ENCODE measurements at regions not wholly inside any gene's neighbourhood (a gene's known extent, or its start where the extent isn't known, plus 50 kb on each side); places are given as distances from the start of the nearest gene placed in this dataset.
"Not testable (repeated sequence)": the region's sequence is repeated elsewhere in the genome, so short reads cannot be mapped to it uniquely, and the experiment has no call there.

DNA sequence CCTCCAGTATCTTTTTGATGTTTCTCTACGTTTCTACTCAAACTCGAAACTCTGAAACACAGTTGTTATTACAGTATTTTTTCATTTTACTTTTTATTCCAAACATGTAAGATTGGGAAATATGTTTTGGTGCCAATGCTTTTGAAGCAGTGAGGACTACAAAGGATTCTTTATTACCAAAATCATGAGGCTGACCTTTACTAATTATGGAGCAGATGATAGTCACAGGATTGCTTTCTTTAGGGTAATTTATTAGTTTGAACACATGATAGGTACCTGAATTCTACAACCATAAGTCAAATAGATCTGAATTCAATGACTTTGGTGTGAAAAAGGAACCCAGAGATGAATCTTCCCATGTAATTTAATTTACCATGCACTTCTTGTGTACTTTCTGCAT is 2015.1 kb upstream of the C9orf72 start:
- DNase-seq (ENCODE audit: low spot score): no peak

DNA sequence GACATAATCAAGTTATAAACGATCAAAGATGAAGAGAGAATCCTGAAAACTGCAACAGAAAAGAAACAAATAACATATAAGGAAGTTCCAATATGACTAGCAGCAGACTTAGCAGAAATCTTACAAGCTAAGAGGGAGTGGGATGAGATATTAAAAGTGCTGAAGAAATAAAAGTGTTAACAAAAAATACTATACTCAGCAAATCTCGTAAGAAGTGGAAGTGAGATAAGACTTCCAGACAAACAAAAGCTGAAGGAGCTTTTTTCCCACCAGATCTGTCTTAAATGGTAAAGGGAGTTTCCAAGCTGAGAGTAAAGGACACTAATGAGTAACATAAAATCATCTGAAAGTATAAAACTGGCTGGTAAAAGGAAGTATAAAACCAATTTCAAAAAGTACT is 2036.0 kb upstream of the C9orf72 start:
- DNase-seq (ENCODE audit: low spot score): no peak

DNA sequence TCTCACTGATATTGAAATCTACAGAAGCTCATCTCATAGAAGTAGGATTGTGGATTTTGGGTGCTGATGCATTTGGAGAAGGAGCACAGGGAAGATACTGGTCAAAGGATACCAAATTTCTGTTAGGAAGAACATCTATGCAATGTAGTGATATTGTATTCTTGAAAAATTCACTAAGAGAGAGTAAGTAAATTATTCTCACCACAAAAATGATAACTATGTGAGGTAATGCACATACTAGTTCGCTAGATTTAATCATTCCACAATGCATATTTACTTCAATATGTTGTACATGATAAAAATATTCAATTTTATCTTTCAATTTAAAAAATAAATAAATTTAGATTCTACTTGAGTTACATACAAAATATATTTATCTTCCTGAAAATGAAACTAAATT is 2040.5 kb upstream of the C9orf72 start:
- no peak for DNase-seq (ENCODE audit: low spot score)

DNA sequence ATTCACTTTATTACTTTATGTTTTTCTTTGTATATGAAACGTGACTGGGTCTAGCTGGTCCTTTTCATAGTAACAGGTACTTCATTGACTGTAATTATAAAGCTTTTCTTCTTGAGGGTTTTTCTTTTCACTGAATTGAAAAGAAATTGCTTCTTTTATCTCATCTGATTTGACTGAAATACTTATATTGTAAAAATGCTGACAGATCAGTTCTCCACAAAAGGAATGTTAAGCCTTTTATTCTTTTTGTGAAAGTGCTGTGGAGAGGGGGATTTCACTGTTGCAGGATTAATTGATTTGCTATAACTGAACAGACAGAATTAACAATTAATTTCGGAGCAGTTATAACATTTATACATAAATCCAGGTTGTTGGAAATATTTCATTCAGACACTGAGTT is 2043.6 kb upstream of the C9orf72 start:
- no peak for DNase-seq (ENCODE audit: low spot score)

DNA sequence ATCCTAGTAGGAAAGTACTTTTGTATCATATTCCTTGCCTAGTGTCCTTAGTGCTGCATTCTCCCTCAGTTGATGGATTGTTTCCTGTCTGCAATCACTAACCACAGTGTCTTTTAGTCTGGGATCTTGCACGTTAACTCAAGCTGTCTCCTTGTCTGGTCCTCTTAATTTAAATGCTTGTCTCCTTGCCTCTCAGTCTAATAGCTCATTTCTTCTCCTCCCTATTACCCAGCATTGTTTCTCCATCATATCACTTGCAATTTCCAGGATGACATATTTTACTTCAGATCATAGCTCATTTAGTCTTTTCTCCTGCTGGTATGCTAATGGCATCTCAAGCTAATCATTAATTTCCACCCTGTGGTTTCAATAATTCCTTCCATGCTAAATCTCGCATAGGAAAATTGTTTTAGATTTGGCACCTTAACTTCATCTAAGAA is 2052.0 kb upstream of the C9orf72 start:
- no peak for DNase-seq (ENCODE audit: low spot score)

DNA sequence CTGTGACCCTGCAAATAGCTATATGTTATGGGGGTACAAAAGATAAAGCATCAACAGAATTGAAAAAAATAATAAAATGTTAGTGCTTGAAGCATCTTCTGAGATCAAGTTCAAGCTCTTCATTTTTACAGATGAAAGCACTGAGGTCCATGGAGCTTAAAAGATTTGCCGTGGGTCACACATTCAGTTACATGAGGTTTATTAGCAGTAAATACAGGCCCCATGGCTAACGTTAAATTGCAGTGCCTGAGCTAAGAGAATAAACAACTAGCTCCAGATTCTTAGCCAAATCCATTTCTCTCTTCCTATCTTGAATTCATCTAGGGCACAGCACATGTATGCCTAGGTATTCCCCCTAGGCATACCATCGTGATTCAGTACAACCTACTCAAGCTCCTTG is 2052.7 kb upstream of the C9orf72 start:
- no peak for DNase-seq (ENCODE audit: low spot score)

DNA sequence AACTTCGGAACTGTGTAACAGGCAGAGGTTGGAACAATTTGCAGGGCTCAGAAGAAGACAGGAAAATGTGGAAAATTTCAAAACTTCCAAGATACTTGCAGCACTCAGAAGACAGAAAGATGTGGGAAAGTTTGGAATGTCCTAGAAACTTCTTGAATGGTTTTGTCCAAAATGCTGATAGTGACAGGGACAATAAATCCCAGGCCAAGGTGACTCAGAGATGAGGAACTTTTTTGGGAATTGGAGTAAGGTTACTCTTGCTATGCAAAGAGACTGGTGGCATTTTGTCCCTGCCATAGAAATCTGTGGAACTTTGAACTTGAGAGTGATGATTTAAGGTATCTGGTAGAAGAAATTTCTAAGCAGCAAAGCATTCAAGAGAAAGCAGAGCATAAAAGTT is 2055.6 kb upstream of the C9orf72 start:
- DNase-seq (ENCODE audit: low spot score): not testable (repeated sequence)

DNA sequence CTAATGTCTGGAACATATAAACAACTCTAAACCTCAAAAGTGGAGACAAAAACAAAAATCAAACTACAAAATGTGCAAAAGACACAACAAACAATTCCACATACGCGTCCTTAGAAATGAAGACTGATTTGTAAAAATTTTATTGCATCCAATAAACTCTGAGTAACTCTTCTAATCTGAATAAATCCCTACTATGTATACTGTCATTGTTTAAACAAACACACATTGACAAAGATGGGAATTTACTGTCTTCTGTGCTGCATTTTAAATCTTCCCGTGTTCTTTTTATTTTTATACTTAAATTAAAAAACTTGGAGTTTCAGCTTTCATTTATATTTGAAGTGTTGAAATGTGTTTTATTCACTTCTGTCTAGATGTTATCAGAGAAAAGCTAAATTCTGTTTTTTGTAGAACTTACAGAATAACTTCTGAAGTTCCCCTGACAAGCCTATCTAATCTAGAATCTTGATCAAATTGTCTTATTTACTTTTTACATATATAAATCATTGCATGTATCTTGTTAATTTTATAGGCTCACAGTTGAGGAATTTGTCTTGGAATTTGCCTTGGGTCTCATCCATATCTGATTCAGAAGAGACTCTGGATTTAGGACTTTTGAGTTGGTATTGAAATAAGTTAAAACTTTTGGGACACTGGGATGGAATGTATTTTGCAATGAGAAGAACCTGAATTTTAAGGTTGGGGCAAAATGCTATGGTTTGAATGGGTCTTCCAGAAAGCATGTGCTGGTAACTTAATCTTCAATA is 2064.4 kb upstream of the C9orf72 start:
- no peak for DNase-seq (ENCODE audit: low spot score)

DNA sequence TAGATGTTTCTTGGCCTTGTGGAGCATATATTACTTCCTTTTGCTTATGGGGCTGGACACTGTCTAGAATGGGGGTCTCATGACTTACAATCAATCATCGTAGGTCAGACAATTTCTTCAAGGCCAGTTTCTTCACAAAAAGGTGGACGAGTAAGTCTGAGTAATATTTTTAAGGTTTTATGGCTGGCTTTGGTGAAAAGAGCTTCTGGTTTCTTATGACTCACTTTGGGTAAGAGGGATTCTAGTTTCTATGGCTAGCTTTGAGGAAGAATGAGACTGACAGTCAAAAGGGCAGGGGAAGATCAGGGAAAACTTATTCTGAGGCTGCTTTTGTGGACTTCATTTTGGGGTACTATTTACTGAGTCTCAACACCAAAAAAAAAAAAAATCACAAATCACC is 2067.2 kb upstream of the C9orf72 start:
- DNase-seq (ENCODE audit: low spot score): no peak

DNA sequence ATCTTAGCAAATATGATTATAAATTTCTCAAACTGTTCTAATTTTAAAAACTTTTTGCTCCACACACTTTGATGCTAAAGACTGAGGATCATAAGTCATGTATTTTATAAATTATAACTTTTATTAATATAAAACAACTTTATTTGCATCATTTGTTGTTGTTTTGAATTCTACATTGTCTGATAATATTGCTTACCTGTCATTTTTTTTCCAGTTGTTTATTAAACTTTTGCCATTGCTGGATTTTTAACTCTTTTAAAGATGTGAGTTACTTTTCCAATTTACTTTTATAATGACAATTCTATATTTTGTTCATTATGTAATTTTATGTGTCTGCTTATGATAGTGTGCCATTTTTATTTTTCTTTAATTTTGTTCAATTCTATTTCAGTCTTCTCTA is 2071.2 kb upstream of the C9orf72 start:
- DNase-seq (ENCODE audit: low spot score): no peak

DNA sequence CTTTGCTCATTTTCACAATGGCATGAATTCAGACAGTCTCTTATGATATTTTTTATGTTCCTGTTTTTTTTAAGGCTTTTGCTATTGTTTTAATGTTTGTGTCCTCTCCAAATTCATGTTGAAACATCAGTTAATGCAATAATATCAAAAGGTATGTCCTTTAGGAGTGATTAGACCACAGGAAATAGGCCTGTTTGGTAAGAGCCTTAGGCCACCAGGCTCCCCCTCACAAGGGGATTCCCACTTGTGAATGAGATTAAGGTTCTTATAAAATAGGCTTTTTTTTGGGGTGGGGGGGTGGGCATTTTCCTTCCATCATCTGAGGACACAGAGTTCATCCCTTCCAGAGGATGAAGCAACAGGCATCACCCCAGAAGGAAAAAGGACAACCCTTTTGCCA is 2074.2 kb upstream of the C9orf72 start:
- DNase-seq (ENCODE audit: low spot score): no peak

DNA sequence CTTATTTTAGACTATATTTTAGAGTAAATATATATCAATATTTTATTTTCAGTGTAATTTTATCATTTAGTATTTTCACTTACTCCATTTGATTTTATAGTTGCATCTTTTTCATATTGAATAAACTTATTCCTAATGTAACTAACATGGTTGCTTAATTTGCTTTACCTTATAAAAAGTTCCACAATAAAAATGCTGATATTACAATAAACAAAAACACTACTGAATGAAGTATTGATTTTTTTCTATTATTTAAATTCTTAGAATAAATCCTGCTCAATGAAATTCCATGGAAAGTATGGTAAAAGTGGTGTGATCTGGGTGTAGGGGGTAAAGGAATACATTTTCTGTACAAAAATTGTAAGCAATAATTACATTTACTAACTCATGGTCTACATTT is 2074.9 kb upstream of the C9orf72 start:
- DNase-seq (ENCODE audit: low spot score): no peak

DNA sequence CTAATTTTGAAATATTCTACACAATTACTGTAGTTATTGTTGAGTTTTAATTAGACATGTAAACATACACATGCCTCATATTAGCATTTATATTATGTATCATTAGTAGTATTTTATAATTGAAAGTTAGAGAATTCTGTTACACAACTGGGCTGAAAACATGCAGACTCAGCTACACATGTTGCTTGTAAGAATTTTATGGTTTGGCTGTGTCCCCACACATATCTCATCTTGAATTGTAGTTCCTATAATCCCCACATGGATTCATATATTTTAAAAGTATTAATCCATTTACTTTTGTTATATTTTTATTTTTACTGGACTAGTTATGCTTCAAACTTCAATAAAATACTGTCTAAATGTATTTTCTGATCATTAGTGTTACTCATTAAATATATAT is 2075.3 kb upstream of the C9orf72 start:
- no peak for DNase-seq (ENCODE audit: low spot score)

DNA sequence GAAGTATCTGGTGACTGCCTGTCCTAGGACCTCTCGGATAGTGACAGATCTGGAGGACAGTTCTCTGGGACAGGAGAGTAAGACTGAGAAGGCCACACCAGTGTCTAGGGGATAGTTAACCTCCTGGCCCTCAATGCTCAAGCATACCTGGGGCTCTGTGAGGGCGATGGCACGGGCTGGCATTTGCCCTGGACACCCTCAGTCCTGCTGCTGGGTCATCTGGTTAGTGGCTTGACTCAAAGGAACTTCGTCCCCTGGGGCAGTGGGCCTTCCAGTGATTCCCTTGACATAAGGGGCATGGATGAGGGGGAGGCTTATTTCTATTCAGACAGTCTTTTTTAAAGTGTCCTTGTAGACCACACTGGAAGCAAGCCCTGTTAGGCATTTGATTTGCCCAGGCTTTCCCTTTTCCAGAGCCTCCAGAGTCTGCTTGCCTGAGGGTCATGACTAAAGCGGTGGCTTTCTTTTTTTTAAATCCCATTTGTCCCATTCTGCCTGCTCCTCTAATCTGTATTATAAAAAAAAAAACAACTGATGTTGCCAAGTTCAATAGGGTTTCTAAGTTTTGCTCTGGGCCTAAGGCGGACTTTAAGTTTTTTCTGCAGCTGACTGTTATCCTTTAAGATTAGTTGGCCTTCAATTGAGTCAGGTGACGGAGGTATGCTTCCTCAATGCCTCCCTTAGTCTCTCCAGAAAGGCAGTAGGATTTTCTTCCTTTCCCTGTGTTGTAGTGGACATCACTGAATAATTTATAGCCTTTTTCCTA is 2083.5 kb upstream of the C9orf72 start:
- no peak for DNase-seq (ENCODE audit: low spot score)

DNA sequence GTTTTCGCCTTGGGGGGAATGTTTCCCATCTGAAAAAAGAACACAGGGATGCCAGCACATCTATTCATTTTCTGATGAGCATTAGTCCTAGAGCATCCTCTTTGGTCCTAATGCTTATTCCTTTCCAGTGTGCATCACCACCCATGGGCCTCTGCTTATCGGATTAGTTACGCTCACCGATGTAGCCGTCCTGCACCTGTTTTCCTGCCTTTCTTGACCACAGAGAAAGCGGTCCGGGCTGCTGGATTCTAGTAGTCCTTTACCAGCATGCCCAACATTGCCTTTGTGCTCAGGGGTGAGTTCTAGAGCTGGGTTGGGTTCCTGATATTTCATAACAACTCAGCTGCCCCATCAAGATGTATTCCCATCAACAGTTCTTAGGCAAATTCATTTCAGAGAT is 2084.5 kb upstream of the C9orf72 start:
- no peak for DNase-seq (ENCODE audit: low spot score)

DNA sequence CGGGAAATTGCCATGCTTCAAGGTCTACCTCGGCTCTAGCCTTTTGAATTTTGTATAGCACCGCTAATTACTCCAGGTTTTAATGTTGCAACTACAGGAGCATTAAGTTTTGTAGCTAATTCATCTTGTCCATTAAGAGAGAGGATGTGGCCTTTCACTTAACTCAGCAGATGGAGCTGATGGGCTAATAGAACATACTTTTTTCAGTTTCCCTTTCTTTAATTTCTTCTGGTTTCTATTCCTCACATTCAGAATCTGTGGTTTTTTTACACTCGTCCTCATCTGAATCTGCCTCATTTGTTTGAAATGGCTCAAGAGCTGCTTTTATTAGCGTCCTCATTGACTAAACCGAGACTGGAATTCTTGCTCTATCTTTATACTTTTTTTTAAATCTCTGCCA is 2085.7 kb upstream of the C9orf72 start:
- DNase-seq (ENCODE audit: low spot score): no peak

DNA sequence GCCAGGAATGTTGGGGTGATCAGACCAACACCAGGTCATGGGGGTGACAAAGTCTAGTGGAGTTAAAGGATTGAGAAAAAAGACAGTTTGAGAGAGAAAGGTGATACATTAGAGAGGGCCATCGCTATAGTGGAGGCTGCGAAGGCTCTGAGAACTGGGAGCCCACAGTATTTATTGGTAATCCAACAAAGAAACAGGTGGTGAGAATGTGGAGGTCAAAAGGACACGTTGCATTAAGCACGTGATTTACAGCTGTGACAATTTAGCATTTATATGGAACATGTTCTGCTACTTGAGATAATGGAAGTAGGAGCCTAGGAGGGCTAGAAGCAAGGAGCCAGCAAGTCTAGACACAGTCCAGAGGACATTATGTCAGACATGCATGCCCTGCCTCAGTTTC is 2086.5 kb upstream of the C9orf72 start:
- no peak for DNase-seq (ENCODE audit: low spot score)

DNA sequence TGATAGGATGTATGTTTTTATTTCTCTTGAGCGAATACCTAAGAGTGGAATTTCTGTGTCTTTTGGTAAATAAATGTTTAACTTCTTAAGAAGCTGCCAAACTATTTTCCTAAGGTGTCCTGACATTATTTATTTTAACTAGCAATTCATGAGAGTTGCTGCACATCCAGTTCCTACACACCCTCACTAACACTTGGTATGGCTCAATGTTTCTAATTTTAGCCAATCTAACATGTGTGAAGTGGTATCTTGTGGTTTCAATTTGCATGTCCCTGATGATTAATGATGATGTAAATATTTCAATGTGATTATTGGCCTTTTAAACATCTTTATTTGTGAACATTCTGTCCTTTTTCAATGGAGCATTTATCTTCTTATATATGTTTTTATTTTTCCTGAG is 2095.5 kb upstream of the C9orf72 start:
- DNase-seq (ENCODE audit: low spot score): no peak

DNA sequence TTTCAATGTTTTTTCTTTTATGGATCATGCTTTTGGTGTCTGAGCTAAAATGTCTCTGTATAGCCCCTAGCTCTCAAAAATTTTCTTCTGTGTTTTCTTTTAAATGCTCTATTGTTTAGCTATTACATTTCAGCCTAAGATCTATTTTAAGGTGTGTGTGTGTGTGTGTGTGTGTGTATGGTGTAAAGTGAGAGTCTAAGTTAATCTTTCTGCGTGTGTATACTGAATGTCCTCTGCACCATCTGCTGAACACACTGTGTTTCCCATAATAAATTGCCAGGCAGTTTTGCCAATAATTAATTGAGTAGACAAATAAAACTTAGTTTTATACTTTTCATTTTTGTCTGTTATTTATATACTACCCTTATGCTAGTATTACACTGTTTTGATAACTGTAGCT is 2096.3 kb upstream of the C9orf72 start:
- DNase-seq (ENCODE audit: low spot score): no peak

DNA sequence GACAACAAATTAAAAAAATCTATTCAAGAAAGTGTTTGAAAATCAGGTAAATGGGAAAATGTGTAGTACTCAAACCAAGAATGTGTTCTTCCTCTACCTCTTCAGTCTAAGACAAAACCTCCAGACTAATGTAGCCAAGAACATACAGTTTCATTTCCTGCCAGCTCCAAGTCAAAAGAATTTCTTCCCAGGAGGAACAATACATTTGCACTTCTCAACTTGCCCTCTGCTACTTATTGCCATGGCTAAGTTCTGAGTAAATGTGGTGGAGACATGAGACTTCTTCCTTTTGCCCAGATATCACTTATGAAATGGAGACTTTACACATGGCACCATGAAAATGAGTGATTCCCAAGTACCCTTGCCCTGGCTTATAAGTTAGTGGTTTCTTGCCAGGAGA is 2112.2 kb upstream of the C9orf72 start:
- DNase-seq (ENCODE audit: low spot score): no peak

DNA sequence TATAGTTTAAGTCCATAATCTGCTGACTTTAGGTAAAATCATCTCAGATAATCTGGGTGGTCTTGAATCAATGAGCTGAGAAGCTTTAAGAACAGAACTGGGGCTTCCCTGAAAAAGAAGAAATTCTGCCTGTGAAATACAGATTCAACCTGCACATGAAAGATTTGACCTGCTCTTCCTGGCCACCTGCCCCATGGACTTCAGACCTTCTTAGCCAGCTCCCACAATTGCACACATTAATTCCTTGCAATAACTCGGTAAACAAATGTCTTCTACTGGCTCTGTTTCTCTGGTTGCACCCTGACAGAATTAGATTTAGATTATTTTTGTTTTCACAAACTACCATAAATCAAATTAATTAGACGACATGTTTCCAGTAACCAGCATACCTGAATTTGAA is 2117.9 kb upstream of the C9orf72 start:
- no peak for DNase-seq (ENCODE audit: low spot score)

DNA sequence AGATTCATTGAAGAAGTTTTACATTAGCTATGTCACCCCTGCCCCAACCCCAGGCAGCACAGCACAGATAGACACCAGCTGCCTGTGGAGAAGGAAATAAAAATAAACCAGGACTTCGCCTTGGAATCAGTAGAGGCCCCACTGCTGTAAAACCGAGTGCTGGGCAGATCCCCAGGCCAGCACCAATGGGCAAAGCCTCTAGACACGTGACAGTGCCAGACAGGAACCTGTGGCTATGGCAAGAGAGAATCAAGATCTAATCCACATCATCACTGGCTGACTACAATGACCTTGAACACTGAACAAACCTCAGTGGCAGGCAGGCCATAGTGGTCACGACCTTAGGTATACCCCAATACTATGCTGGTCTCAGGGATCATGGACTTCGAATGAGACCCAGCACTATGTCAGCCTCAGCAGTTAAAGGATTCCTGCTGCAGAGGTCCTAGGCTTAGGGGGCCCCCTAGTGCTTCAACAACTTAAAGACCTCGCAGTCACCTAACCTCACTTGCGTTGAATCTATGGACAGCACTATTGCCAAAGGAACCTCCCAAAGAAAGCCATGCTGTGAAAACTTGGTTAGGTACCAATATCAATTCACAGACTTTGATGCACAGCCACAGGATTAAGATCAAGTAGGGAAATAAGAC is 2118.6 kb upstream of the C9orf72 start:
- DNase-seq (ENCODE audit: low spot score): peak; percentile 31

DNA sequence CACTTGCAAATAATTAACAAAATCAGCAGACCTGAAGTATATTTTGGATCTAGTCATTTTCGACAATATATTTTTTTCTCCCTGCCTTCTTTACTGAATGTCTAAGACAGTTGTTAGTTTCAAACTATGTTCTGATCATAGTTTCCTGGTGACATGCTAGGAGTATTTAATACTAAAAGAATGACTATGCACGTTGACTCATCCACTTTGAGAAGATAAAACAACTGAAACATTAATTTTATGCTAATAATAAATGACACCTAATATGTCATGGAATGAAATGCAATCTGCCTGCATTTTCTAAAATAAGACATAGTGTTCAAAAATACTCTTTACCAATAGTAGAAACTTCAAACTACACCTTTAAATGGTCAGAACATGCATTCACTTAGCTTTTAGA is 2123.7 kb upstream of the C9orf72 start:
- DNase-seq (ENCODE audit: low spot score): no peak
